Suppressor macrophage treated with lipopolysaccharide for 1 hour (primary cell): ENCODE measurements at regions not wholly inside any gene's neighbourhood (a gene's known extent, or its start where the extent isn't known, plus 50 kb on each side); places are given as distances from the start of the nearest gene placed in this dataset.
A peak's percentile ranks its signal among the peaks of the same experiment; 100 is the strongest.
"Not testable (repeated sequence)": the region's sequence is repeated elsewhere in the genome, so short reads cannot be mapped to it uniquely, and the experiment has no call there.

Experiments used
- DNase-seq, 3 donors: peaks; one replicate each; pipeline ENCODE4 v3.0.0-alpha.2; 2020 to 2022

DNA sequence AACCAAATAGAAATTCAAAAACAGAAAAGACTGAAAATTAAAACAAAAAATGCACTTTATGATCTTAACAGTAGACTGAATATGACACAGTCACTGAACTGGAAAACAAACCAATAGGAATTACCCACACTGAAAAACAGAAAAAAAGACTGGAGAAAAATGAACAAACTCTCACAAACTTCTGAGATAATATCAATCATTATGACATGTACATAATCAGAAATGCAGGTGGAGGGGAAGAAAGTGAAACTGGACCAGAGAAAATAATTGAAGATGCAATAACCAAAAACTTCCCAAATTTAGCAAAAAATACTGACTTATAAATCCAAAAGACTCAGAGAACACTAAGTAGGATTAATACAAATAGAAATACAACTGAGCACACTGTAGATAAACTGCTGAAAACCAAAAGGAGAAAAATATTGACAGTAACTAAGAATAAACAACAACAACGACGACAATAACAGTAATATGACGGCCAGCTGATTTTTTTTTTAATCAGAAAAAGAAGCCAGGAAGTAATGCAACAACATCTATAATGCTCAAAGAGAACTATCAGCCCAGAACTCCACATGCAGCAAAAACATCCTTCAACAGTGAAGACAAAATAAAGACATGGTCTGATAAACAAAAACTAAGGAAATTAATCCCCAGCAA lies 108.1 kb downstream of the ZFAND4 start:
- no peak for DNase-seq

DNA sequence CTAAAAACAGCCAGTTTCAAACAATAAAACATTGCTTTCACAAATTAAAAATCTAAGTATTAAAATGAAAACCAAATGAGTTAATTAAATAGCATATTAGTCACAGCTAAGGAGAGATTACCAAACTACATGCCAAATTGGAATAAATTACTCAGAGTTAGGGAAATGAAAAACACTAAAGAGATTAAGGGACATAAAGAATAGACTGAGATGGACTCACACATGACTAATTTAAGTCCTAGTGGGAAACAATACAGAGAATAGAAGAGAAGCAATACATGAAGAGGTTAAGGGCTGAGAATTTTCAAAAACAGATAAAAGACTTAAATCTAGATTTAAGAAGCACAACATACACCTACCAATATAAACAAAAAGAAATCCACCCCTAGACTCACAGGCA lies 110.6 kb downstream of the ZFAND4 start:
- no peak for DNase-seq

DNA sequence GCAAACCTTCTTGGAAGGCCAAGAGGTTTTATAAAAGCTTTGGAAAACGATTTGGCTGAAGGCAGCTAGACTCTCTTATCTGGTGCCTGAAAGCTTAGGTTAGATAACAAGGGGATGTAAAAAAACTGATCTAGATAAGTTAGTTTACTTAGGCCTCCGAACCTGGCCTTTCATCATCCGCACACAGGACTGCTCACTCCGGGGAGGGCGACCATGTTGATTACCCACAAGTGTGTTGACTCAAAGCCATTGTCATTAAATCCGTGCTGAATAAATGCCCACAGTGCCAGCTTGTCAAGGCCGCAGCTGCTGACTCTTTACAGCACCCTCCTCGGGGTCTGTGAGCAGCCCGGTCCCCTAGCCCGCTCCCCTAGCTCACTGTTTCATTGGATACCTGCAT lies 112.3 kb downstream of the ZFAND4 start:
- no peak for DNase-seq

DNA sequence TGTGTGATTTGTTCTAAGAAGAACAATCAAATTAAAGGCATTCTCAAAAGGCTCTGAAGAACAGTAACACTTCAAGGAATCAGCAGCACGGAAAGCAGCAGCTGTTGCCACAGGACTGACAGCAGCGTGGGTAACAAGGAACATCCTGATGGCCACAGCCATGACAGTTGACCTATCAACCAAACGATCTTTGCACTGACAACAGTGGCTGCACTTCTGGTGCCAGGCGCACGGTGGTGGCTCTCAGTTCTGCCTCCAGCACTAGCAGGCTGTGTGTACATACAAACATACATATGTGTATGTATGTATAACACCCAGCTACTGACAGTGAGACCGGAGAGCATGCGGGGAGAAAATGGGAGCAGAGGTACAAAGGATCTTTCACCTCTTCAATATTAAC lies 114.1 kb downstream of the ZFAND4 start:
- DNase-seq, result no peak

DNA sequence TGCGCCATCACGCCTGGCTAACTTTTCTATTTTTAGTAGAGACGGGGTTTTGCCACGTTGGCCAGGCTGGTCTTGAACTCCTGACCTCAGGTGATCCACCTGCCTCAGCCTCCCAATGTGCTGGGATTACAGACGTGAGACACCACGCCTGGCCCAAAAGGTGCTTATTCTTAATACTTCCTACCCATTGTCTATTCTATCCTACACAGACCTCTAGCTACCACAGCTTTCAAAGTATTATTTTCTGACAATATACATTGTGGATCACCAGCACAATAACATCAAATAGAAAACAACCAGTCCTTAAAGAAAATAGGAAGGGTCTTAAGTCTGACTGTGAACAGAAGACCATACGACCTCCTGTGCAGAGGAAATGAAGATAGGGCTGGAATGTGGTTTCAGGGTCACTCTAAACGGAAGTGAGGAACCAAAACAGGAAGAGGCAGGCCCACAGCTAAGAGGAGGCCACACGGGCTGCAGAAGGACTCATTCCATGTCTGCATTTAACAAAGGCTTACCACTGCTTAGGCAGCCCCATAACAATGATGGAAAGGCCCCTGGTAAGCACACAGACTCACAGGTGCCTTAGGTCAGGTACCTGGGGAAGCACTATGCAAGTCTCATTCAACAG lies 115.2 kb downstream of the ZFAND4 start:
- DNase-seq, result peak; percentile 56 to 61 (median 57)

DNA sequence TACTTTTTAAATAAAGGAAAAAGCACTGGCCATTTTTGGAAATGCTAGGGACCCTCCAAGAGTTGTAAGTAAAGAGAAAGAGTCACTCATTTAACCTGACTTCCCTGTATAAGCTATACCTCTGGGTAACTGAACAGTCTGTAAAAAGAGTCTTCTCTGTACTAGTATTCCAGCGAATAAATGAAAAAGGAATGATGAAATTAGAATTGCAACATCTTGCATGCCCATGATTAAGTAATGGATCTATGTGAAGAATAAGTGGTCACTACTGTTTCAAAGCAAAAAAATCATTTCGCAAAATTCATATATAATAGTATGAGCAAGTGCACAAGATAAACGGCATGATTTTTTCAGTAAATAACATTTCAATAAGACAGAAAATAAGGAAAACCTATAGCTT lies 116.8 kb downstream of the ZFAND4 start:
- DNase-seq, result peak; percentile 4 to 66 (median 58)

DNA sequence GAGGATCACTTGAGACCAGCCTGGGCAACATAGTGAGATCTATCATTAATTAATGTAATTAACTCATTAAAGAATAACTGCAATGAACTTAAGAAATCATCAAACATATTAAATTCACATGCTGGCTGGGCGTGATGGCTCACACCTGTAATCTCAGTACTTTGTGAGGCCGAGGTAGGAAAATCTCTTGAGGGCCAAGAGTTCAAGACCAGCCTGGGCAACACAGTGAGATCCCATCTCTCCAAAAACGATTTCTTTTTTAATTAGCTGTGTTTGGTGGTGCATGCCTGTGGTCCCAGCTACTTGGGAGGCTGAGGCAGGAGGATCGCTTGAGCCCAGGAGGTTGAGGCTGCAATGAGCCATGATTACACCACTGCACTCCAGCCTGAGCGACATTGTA lies 117.2 kb downstream of the ZFAND4 start:
- not testable (repeated sequence) for DNase-seq

DNA sequence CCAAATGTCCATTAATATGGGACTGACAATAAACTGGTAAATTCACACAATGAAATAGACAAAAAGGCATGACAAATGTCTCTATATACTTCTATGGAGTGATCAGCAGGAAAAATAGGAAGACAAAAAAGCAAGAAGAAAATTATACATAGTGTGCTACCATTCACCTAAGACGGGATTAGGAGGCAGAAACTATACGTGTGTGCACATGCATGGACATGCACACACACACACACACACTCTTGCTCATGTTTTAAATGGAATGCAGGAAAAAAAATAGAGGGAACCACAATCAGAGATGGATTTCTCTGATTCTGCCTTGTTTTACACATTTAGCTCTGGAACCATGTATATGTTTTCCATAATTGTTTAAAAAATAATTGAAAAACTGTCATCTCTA lies 119.0 kb downstream of the ZFAND4 start:
- DNase-seq, result no peak

DNA sequence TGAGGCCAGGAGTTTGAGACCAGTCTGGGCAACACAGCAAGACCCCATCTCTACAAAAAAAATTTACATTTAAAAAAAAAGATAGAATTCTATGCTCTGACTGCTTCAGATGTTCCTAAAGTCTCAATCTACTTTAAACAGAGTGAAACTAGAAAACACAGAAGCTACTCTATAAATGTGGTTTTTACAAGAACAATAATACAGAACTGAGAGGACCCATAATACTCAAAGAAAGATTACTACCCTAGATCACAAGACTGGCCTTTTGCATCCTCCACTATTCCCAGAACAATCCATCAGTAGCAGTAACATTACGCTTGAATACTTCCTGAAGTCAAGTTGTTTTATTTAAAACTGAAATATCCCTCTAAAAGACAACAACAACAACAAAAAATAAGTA lies 119.4 kb downstream of the ZFAND4 start:
- no peak for DNase-seq

DNA sequence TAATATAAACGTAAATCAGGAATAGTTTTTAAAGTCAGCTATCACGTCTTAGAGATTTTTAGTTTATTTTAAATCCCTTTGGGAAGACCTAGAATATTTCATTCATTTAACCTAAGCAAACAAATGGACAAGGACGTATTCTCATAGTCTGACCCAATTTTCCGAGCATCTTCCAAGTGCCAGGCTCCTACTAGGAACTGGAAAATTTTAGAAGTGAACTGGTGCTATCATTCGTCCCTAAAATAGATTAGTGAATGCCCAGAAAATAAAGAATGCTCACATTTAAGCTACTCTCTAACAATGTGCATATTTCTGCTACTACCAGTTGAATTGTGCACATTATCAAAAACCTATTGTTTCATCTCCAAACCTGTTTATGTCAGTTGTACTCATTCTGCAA lies 120.1 kb downstream of the ZFAND4 start:
- no peak for DNase-seq

DNA sequence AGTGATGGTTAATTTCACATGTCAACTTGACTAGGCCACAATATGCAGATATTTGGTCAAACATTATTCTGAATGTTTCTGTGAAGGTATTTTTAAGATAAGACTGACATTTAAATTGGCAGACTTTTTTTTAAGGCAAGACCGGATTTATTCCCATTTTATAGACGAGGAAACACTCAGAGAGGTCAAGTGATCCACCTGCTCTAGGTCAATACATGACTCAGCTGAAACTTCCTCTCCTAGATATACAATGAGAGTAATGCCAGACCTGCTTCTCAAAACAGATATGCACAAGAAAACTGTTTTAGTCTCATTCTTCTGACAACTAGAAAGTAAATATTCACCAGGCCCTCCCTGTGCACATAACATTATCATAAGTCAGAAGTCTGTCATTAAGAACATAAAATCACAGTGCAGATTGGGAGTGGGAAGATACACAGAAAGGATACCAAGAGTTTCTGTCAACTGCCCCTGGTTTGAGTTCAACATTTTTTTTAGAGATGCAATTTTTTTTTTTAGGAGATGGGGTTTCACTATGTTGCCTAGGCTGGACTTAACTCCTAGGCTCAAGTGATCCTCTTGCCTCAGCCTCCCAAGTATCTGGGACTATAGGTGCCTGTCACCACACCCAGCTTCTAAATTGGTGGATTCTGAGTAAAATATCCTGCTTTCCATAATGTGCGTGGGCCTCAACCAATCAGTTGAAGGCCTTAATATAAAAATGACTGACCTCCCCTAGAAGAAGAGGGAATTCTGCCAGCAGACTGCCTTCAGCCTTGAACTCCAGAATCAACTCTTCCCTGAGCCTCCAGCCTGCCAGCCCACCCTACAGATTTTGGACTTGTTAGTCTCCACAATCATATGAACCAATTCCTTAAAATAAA lies 121.4 kb downstream of the ZFAND4 start:
- no peak for DNase-seq

DNA sequence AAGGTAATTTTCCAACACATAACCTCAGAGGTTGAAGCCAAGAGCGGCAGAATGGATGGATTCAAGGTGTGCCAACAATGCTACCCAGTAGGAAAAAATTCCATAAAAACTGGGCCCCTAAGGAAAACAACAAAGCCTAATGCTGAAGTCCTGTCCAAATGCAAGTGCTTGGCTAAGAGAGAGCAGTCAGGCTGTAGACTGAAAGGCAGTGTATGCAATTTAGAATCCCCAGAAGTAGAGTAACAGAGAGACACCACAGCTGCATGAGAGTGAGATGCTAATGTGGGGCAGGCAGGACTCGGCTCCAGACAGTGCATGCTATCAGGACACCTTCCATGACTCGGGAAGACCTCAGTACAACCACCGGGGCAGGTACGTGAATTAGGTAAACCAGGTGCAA lies 124.5 kb downstream of the ZFAND4 start:
- DNase-seq, result no peak

DNA sequence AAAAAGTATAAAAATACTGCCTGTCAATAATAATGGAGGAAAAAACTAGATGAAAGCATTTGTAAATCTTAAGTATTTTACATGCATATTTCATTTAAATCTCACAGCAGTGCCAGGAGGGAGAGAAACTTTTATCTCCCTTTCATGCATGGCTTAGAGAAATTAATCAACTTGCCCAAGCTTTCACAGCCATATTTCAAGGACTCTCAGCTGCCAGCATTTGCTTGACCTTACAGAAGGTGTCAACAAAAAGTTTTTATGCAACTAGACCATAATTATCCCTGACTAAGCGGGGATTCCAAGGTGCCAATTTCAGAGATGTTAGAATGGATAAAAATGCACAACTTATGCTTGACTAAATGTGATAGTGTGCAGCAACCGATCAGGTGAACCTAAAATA lies 125.4 kb downstream of the ZFAND4 start:
- DNase-seq, result no peak

DNA sequence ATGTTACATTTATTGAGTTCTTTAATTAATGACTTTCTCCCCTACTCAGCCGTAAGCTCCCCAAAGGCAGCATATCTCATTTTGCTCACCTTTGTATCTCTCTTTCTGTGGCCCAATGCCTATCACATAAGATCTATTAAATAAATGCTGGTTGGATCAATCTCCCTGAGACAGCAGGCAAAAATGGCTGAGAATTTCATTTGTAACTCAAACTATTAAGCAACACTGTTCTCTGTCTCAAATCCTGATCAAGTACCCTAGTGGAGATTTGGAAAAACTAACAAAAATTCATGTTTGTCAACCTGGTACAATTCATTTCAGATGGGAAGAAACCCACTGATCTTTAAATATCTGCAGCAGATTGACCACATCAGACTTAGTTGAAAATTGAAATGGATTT lies 127.4 kb downstream of the ZFAND4 start:
- DNase-seq, result no peak

DNA sequence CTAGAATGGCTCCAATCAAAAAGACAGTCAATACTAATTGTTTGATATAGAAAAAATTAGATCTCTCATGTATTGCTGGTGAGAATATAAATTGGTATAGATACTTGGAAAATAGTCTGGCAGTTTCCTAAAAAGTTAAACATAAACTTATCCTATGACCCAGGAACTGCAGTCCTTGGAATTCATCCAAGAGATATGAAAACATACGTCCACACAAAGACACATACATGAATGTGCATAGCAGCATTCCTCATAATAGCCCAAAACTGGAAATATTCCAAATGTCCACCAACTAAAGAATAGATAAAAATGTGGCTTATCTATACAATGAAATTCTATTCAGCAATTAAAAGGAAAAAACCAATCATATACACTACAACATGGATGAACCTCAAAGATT lies 128.4 kb downstream of the ZFAND4 start:
- no peak for DNase-seq

DNA sequence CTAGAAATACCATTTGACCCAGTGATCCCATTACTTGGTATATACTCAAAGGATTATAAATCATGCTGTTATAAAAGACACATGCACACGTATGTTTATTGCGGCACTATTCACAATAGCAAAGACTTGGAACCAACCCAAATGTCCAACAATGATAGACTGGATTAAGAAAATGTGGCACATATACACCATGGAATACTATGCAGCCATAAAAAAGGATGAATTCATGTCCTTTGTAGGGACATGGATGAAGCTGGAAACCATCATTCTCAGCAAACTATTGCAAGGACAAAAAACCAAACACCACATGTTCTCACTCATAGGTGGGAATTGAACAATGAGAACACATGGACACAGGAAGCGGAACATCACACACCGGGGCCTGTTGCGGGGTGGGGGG lies 131.5 kb downstream of the ZFAND4 start:
- DNase-seq, result not testable (repeated sequence)

DNA sequence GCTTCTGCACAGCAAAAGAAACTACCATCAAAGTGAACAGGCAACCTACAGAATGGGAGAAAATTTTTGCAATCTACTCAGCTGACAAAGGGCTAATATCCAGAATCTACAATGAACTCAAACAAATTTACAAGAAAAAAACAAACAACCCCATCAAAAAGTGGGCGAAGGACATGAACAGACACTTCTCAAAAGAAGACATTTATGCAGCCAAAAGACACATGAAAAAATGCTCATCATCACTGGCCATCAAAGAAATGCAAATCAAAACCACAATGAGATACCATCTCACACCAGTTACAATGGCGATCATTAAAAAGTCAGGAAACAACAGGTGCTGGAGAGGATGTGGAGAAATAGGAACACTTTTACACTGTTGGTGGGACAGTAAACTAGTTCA lies 132.0 kb downstream of the ZFAND4 start:
- DNase-seq, result not testable (repeated sequence)

DNA sequence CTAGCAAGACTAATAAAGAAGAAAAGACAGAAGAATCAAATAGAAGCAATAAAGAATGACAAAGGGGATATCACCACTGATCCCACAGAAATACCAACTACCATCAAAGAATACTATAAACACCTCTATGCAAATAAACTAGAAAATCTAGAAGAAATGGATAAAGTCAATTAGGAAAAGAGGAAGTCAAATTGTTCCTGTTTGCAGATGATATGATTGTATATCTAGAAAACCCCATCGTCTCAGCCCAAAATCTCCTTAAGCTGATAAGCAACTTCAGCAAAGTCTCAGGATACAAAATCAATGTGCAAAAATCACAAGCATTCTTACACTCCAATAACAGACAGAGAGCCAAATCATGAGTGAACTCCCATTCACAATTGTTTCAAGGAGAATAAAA lies 133.0 kb downstream of the ZFAND4 start:
- DNase-seq, result not testable (repeated sequence)

DNA sequence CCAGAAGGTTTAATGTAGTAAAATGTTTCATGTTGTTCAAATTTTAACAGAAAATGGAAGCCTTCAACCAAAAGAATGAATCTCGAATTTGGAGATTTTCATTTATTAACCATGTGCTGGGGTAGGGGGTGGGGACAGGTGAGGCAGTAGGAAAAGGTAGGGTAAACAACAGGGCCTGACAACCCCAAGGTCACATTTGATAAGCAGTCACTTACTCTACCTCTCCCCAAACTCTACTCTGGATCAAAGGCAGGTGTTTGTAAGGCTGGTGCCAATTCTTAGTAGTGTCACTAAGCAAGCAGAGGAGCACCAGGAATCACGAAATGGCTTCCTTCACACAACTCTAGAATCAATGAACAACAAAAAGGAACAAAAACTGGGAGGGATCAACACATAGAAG lies 138.0 kb downstream of the ZFAND4 start:
- no peak for DNase-seq

DNA sequence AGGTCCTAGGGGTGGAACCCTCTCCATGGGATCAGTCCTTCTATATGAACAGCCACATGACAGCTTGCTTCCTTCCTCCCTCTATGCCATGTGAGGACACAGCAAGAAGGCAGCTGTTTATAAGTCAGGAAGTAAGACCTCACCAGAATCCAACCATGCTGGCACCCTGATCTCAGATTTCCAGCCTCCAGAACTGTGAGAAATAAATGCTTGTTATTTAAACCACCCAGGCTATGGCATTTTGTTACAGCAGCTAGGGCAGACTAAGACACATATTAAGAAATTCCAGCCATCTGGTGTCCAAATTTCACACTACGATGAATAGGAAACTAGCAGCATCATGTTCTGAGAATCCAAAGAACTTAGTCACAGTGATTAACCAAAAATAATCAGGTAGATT lies 140.1 kb downstream of the ZFAND4 start:
- peak in 2 of 3 donors; percentile 20 to 21 for DNase-seq

DNA sequence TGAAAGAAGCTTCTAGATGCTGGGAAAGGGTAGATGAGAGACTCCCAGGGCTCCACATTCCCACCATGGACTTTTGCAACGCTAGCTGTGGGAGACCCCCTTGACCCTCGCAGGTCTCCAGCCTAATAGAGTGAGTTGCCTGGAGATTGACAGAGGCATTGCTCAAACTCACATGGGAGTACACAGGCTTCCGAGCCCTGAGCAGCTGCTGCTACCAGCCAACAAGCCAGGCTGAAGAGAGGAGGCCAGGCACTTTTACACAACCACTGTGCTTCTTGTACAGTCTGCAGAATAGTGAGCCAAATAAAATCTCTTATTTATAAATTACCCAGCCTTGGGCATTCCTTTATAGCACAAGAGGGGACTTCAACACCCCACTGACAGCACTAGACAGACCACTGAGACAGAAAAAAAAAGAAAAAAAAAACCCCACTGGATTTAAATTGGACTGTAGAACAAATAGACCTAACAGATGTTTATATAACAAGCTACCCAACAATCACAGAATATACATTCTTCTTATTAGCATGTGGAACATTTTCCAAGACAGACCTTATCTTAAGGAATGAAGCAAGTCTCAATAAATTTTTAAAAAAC lies 146.2 kb downstream of the ZFAND4 start:
- no peak for DNase-seq

DNA sequence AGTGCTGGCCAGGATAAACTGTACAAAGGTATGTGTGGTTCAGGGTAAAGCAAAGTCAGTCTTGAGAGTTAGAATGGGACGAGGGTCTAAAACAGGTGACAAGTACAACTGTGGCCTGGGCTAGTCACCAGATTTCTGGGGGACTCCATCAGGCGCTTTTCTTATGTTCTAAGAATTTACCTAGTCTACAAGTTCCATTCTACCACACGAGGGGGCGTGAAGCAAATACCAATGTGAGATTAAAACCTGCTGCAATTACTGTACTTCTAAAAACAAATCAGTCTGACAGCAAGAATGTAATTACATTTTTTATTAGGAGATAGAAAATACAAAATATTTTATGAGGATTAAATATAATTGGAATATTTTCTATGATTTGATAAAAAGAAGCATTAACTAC lies 146.5 kb downstream of the ALOX5 start:
- DNase-seq, result no peak

DNA sequence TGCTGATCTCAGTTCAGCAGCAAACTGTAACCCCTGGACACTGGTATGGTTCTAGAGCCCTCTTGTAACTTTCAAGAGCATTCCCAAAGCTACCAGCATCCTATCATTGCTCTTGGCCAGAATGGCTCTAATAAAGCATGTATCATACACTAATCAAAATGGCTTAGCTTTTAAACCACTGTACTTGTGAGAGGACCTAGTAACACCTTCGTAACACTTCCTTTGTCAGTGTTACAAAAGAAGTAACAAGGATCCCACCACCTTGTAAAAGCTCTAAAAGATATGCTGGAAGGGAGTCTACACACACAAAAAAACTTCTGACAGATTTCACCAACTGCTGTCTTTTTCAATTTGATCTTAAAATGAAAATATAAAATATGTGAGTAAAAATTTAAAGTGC lies 144.7 kb downstream of the ALOX5 start:
- DNase-seq, result no peak

DNA sequence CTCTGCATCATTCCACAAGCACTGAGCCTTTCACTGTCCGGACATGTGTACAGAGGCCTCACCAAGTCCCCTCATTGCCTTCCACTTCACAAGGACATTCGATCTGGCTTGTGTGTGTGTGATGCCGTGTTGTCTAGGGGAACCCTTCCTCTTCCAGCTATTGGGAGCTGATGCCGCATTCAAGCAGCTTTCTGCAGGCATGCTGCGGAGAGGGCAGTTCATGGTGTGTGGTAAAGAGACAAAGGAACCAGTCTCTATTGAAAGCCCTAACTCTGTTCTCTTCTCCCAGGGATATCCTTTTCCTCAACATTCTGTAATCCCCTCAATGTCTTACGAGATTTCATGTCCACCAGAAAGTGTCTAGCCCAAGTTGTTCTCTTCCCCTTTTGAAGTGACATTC lies 141.6 kb downstream of the ALOX5 start:
- DNase-seq, result no peak
